ENCODE measurements at regions not wholly inside any gene's neighbourhood (a gene's known extent, or its start where the extent isn't known, plus 50 kb on each side); places are given as distances from the start of the nearest gene placed in this dataset.
A peak's percentile ranks its signal among the peaks of the same experiment; 100 is the strongest.

DNA sequence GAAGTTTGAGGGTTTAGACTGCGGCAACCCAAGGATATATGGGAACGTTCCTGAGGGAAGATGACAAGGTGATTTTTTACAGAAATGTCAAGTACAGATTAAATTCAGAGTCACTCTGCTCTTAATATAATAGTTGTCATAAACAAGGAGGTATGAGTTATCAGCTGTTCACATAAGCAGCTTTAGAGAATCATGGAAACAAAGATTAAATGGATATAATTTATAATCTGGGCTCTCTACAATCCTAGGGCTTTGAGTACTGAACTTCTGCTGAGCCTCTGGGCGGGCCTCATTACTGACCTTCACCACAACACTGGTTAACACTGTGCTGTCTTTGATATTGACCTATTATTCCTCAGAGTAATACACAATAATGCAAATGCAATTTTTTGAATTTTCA, 577.8 kb downstream of the RPS29 start:
- H3K36me3 Mint-ChIP-seq, result no peaks in the 10 kb centered on the region
- no peak for DNase-seq (ENCODE audit: low spot score in 2 of 2, unreplicated experiment in 2 of 2)
- no peaks in the 10 kb centered on the region for H3K27me3 Mint-ChIP-seq (ENCODE audit: low read depth)
- H3K4me1 Mint-ChIP-seq, result peaks cover 14% of the 10 kb centered on the region
- no peak overlapping the region for H3K4me3 Mint-ChIP-seq
- TF ChIP-seq, protein P1, sequence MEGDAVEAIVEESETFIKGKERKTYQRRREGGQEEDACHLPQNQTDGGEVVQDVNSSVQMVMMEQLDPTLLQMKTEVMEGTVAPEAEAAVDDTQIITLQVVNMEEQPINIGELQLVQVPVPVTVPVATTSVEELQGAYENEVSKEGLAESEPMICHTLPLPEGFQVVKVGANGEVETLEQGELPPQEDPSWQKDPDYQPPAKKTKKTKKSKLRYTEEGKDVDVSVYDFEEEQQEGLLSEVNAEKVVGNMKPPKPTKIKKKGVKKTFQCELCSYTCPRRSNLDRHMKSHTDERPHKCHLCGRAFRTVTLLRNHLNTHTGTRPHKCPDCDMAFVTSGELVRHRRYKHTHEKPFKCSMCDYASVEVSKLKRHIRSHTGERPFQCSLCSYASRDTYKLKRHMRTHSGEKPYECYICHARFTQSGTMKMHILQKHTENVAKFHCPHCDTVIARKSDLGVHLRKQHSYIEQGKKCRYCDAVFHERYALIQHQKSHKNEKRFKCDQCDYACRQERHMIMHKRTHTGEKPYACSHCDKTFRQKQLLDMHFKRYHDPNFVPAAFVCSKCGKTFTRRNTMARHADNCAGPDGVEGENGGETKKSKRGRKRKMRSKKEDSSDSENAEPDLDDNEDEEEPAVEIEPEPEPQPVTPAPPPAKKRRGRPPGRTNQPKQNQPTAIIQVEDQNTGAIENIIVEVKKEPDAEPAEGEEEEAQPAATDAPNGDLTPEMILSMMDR (IDR thresholded peaks at IDR 0.05; ENCODE audit: unreplicated experiment), result no peak
- H3K9me3 Mint-ChIP-seq, result no peaks in the 10 kb centered on the region
- H3K27ac Mint-ChIP-seq, result peak overlapping the region; percentile 51

DNA sequence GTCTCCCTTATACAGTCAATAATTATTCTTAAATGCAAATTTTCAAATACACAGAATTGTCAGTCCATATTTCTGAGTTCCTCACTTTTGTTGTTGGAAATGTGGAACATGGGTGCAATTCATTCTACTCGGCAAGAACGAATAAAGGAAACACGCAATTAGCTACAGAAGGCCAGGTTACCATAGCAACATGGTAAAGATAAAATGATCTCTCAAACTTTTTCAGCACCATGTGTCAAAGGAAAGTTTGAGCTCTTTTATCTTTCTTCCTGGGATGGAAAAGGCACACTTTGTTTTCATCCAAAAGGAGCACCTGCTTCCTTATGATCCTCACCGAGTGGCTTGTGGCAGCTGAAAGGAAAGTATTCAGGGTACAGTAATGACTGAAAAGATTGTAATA, 595.0 kb downstream of the RPS29 start:
- no peaks in the 10 kb centered on the region for H3K36me3 Mint-ChIP-seq
- no peak overlapping the region for H3K4me3 Mint-ChIP-seq
- H3K9me3 Mint-ChIP-seq, result no peaks in the 10 kb centered on the region
- DNase-seq (ENCODE audit: low spot score in 2 of 2, unreplicated experiment in 2 of 2), result no peak
- peaks cover 16% of the 10 kb centered on the region for H3K4me1 Mint-ChIP-seq
- TF ChIP-seq, protein P1 (IDR thresholded peaks at IDR 0.05; ENCODE audit: unreplicated experiment), result no peak
- H3K27me3 Mint-ChIP-seq (ENCODE audit: low read depth), result no peaks in the 10 kb centered on the region
- H3K27ac Mint-ChIP-seq, result no peak overlapping the region

DNA sequence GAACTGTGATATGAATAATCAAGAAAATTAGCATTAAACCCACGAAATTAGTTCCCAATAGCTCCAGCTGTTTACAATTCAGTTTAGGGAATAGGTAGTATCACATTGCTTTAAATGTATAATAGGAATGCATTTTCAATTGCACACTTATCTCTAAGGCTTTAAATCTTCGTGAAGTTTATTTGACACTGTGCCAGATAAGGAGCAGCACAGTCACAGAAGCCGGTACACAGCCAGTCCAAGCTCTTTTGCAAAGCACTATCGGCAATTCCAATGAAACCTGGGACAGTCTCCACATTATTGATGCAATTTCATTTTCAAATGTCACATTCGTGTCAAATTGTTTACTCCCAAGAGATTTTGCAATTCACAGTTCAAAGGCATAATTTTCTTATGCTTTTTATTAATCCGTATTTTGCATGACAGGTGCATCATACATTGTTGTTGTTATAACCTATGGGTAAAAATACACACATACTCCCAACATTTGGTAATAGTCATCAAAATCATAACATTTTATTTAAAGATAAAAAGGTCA, 602.8 kb downstream of the RPS29 start:
- no peak overlapping the region for H3K4me3 Mint-ChIP-seq
- no peaks in the 10 kb centered on the region for H3K36me3 Mint-ChIP-seq
- peaks cover 11% of the 10 kb centered on the region for H3K9me3 Mint-ChIP-seq
- DNase-seq (ENCODE audit: low spot score in 2 of 2, unreplicated experiment in 2 of 2), result no peak
- H3K27ac Mint-ChIP-seq, result no peak overlapping the region
- TF ChIP-seq, protein P1 (IDR thresholded peaks at IDR 0.05; ENCODE audit: unreplicated experiment), result no peak
- no peaks in the 10 kb centered on the region for H3K27me3 Mint-ChIP-seq (ENCODE audit: low read depth)
- peaks cover 20% of the 10 kb centered on the region for H3K4me1 Mint-ChIP-seq

DNA sequence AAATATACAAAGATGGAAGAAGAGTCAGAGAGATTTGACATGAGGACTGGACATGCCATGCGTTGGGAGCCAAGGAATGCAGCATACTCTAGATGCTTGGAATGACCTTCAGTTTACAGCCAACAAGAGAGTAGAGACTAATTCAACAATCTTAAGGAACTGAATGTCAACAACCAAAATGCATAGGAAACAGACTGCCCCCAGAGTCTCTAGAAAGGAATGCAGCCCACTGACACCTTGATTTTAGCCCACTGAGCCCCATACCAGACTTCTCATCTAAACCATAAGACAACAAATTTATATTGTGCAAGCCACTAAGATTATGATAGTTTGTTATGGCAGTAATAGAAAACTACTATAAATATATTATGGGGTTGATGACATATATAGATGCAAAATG, 611.2 kb downstream of the RPS29 start:
- TF ChIP-seq, protein P1 (IDR thresholded peaks at IDR 0.05; ENCODE audit: unreplicated experiment), result no peak
- H3K4me3 Mint-ChIP-seq, result no peak overlapping the region
- peaks cover 15% of the 10 kb centered on the region for H3K9me3 Mint-ChIP-seq
- peaks cover 1% of the 10 kb centered on the region for H3K36me3 Mint-ChIP-seq
- H3K4me1 Mint-ChIP-seq, result peaks cover 31% of the 10 kb centered on the region
- DNase-seq (ENCODE audit: low spot score in 2 of 2, unreplicated experiment in 2 of 2), result no peak
- H3K27ac Mint-ChIP-seq, result no peak overlapping the region
- H3K27me3 Mint-ChIP-seq (ENCODE audit: low read depth), result no peaks in the 10 kb centered on the region

DNA sequence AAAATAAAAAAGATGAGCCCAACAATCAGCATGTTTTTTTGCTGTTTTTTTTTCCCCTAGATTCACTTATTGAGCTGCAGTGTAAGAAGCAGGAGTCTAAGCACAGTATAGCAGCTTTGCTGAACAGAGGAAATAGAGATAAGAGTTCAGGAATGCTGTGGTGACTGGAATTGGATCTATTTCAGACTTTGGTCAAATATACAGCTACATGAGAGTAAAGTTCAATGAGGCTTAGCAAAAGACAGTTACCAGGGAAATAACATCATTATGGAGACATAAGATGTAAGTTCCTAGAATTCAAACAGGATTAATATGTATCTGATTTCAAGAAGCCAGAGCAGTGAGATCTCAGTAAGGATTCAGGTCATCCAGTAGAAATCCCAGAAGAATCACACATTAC, 613.0 kb downstream of the RPS29 start:
- peaks cover 2% of the 10 kb centered on the region for H3K9me3 Mint-ChIP-seq
- H3K4me1 Mint-ChIP-seq, result peaks cover 43% of the 10 kb centered on the region
- H3K27ac Mint-ChIP-seq, result peak overlapping the region; percentile 66
- no peaks in the 10 kb centered on the region for H3K27me3 Mint-ChIP-seq (ENCODE audit: low read depth)
- no peak overlapping the region for H3K4me3 Mint-ChIP-seq
- TF ChIP-seq, protein P1 (IDR thresholded peaks at IDR 0.05; ENCODE audit: unreplicated experiment), result no peak
- no peak for DNase-seq (ENCODE audit: low spot score in 2 of 2, unreplicated experiment in 2 of 2)
- peaks cover 1% of the 10 kb centered on the region for H3K36me3 Mint-ChIP-seq

DNA sequence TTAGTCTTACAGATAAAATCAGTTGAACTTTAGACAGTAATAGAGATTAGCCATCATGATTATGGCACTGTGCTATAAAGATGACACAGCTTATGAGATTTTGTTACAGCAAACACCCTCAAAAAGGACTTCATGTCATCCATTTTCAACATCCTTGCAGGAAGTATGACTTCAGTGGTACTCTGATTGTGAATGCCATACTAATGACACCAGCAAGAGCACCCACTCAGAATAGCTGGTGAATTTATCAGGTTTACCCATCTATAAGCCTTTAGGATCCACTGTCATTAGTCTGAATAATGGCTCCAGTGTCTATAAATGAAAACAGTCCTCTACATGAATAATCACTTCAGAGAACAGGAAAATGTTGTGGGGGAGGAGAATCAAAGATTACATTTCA, 615.2 kb downstream of the RPS29 start:
- H3K9me3 Mint-ChIP-seq, result no peaks in the 10 kb centered on the region
- no peak for DNase-seq (ENCODE audit: low spot score in 2 of 2, unreplicated experiment in 2 of 2)
- H3K27me3 Mint-ChIP-seq (ENCODE audit: low read depth), result no peaks in the 10 kb centered on the region
- peaks cover 1% of the 10 kb centered on the region for H3K36me3 Mint-ChIP-seq
- no peak overlapping the region for H3K4me3 Mint-ChIP-seq
- TF ChIP-seq, protein P1 (IDR thresholded peaks at IDR 0.05; ENCODE audit: unreplicated experiment), result no peak
- H3K27ac Mint-ChIP-seq, result peak overlapping the region; percentile 44
- peaks cover 60% of the 10 kb centered on the region for H3K4me1 Mint-ChIP-seq
